PC-9 (cell line): ENCODE measurements at regions not wholly inside any gene's neighbourhood (a gene's known extent, or its start where the extent isn't known, plus 50 kb on each side); places are given as distances from the start of the nearest gene placed in this dataset.

Experiments
- CTCF ChIP-seq: fragments of 200-600 bp; sonication (generic); conservative IDR thresholded peaks from 2 replicates; pipeline ENCODE4 v1.6.1; 2017; ENCODE audit warnings: mixed run types, antibody characterized with exemption, mild to moderate bottlenecking, moderate library complexity
- EZH2 ChIP-seq: fragments of 200-600 bp; sonication (generic); IDR thresholded peaks from 2 replicates; pipeline ENCODE4 v1.8.0; 2017; ENCODE audit warnings: antibody characterized with exemption, low read depth

GRCh38 chr2:64807417-64807816 lies 153.7 kb upstream of the SERTAD2 start:
- no peak for TF ChIP-seq CTCF
- TF ChIP-seq EZH2: no peak
